Calu3 (cell line): ENCODE measurements at regions not wholly inside any gene's neighbourhood (a gene's known extent, or its start where the extent isn't known, plus 50 kb on each side); places are given as distances from the start of the nearest gene placed in this dataset.

Experiments used
- BruUV-seq: library from RNA; stranded (reverse); fragments of 400-500 nt; replicated peaks from 2 replicates; lab custom pipeline; 2021; lab: Mats Ljungman, UMichigan
- CTCF ChIA-PET: fragments of 300-600 bp; sonication (Branson Sonifier 250); formaldehyde crosslinking; loops from one replicate; lab custom pipeline; 2022; ENCODE audit warnings: antibody characterized with exemption; lab: Charles Lee
- DNase-seq: peaks from one replicate; pipeline ENCODE4 v3.0.0; 2022
- H3K27ac Mint-ChIP-seq: one replicate; pipeline ENCODE4 v1.8.0; 2022; ENCODE audit warnings: mixed read lengths; ENCODE audit not compliant: unreplicated experiment
- H3K27me3 Mint-ChIP-seq: one replicate; pipeline ENCODE4 v1.8.0; 2022; ENCODE audit warnings: mixed read lengths; ENCODE audit not compliant: unreplicated experiment
- H3K36me3 Mint-ChIP-seq: one replicate; pipeline ENCODE4 v1.8.0; 2022; ENCODE audit warnings: mild to moderate bottlenecking, moderate library complexity, mixed read lengths; ENCODE audit not compliant: insufficient read depth, unreplicated experiment
- H3K4me1 Mint-ChIP-seq: one replicate; pipeline ENCODE4 v1.8.0; 2022; ENCODE audit warnings: mild to moderate bottlenecking, low read depth, mixed read lengths; ENCODE audit not compliant: unreplicated experiment
- H3K4me3 Mint-ChIP-seq: one replicate; pipeline ENCODE4 v1.8.0; 2022; ENCODE audit warnings: mild to moderate bottlenecking, low read depth, moderate library complexity, mixed read lengths; ENCODE audit not compliant: unreplicated experiment
- H3K9me3 Mint-ChIP-seq: one replicate; pipeline ENCODE4 v1.8.0; 2022; ENCODE audit warnings: low read depth, mixed read lengths; ENCODE audit not compliant: unreplicated experiment
- CTCF ChIP-seq: fragments of 200-600 bp; IDR thresholded peaks from one replicate; pipeline ENCODE4 v1.8.0; 2022; ENCODE audit warnings: antibody characterized with exemption; ENCODE audit not compliant: unreplicated experiment
- intact Hi-C: fragments of 100-400 bp; cut with micrococcal nuclease; formaldehyde crosslinking; loops from one replicate; pipeline ENCODE4 v1.10.0; 2022; ENCODE audit not compliant: unreplicated experiment

GRCh38 chr20:59412181-59412580, 111.8 kb downstream of the EDN3 start:
- Mint-ChIP-seq H3K4me3 (no peak overlapping the region), H3K27ac (no peak overlapping the region), H3K36me3 (no peaks in the 10 kb centered on the region), H3K27me3 (no peaks in the 10 kb centered on the region), H3K4me1 (no peaks in the 10 kb centered on the region), H3K9me3 (no peaks in the 10 kb centered on the region)
- intact Hi-C loops = no loop called here
- BruUV-seq = no TSS peak
- no peak for TF ChIP-seq CTCF
- CTCF ChIA-PET = no interaction called here
- DNase-seq = no peak

GRCh38 chr20:59412875-59413284, 112.5 kb downstream of the EDN3 start:
- no peaks in the 10 kb centered on the region for H3K27me3 Mint-ChIP-seq
- no peak for DNase-seq

GRCh38 chr20:59413326-59413865, 113.0 kb downstream of the EDN3 start:
- H3K4me3 Mint-ChIP-seq = no peak overlapping the region
- no peaks in the 10 kb centered on the region for H3K9me3 Mint-ChIP-seq
- DNase-seq = no peak
- no TSS peak for BruUV-seq
- H3K36me3 Mint-ChIP-seq = no peaks in the 10 kb centered on the region
- no peak for TF ChIP-seq CTCF
- no peak overlapping the region for H3K27ac Mint-ChIP-seq
- no peaks in the 10 kb centered on the region for H3K27me3 Mint-ChIP-seq
- CTCF ChIA-PET = interaction anchor here (0.7 kb wide), 1 partner anchor 89 kb away, joined by 3 read pairs; no protein-coding TSS in a partner anchor
- intact Hi-C loops = no loop called here
- H3K4me1 Mint-ChIP-seq = no peaks in the 10 kb centered on the region

More at GRCh38 chr20:59412875-59413284, 112.5 kb downstream of the EDN3 start:
- Mint-ChIP-seq H3K4me3 (no peak overlapping the region), H3K4me1 (no peaks in the 10 kb centered on the region), H3K36me3 (no peaks in the 10 kb centered on the region), H3K9me3 (no peaks in the 10 kb centered on the region), H3K27ac (no peak overlapping the region)
- no TSS peak for BruUV-seq
- TF ChIP-seq CTCF = no peak
- intact Hi-C loops = no loop called here
- CTCF ChIA-PET = interaction anchor here (0.7 kb wide), 1 partner anchor 90 kb away, joined by 3 read pairs; no protein-coding TSS in a partner anchor

GRCh38 chr20:59414936-59415623, 114.7 kb downstream of the EDN3 start:
- TF ChIP-seq CTCF = no peak
- Mint-ChIP-seq H3K27me3 (no peaks in the 10 kb centered on the region), H3K4me1 (no peaks in the 10 kb centered on the region), H3K36me3 (no peaks in the 10 kb centered on the region), H3K9me3 (no peaks in the 10 kb centered on the region), H3K27ac (no peak overlapping the region), H3K4me3 (no peak overlapping the region)
- no peak for DNase-seq
- CTCF ChIA-PET = no interaction called here
- intact Hi-C loops = no loop called here
- BruUV-seq = no TSS peak
